Eye (tissue), 1 donor: ENCODE measurements at regions not wholly inside any gene's neighbourhood (a gene's known extent, or its start where the extent isn't known, plus 50 kb on each side); places are given as distances from the start of the nearest gene placed in this dataset.
"Not testable (repeated sequence)": the region's sequence is repeated elsewhere in the genome, so short reads cannot be mapped to it uniquely, and the experiment has no call there.

Experiments
- DNase-seq: peaks from one replicate; pipeline ENCODE4 v3.0.0-alpha.2; 2015

DNA sequence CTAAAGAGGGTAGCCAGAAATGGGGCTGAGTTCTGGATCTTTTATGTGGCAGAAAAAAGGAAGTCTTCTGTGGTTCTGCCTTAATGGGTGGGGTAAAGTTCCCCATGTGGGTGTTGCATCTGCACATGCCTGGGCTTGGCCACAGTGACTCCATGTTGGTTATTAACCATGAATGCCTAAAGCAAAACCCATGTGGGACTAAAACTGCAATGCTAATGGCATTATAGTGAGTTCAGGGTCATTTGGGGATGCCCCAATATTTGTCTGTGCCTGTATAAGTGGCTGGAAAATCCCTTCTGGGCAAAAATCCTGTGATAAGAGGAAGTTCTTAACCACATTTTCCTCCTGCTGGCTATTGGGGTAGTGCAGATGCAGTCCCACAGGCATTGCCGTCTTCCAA lies 857.4 kb downstream of the FAT4 start:
- DNase-seq = no peak

GRCh38 chr4:126174627-126175026 lies 859.9 kb downstream of the FAT4 start:
- DNase-seq = no peak

- DNase-seq = no peak
These were observed 865.9 kb downstream of the FAT4 start for GRCh38 chr4:126180642-126181041.

DNA sequence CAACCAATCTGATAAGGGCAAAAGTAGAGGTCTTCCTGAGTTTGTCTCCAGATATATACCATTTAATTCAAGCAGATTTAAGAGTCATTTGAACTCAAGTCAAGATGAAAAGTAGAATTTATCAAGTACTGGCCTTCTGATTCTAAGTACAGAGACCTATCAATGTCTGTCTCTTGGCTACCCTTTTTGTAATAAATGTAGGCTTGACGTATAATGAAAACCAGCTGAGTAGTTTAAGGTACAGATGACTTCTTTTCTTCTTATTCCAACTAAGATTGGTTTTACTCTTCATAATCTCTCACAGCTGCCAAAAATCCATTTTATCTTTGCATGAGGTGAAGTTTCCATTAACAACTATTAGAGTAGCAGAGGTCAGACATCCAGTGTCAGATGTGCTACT lies 867.6 kb downstream of the FAT4 start:
- peak; percentile 9 for DNase-seq

GRCh38 chr4:126182786-126183185 lies 868.0 kb downstream of the FAT4 start:
- DNase-seq = no peak

GRCh38 chr4:126183206-126183605 lies 868.5 kb downstream of the FAT4 start:
- no peak for DNase-seq

DNA sequence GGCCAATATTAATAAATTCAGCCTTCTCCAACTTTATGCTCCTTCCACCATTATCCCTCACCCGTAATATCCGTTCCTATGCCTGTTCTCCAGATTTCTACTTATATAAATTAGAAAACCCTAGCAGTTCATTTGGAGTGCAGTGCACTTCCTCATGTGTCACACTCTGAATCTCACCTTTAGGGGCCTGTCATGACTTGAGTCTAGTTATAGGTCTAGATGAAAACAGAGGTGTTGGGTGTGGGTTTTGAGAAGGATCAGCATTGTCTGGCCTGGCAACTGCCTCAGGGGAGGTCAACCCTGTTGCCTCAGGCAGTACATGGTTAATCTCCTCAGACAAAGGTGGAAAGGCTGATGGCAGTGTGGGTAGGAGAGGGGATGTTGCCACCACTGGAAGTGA lies 876.8 kb downstream of the FAT4 start:
- DNase-seq = no peak

DNA sequence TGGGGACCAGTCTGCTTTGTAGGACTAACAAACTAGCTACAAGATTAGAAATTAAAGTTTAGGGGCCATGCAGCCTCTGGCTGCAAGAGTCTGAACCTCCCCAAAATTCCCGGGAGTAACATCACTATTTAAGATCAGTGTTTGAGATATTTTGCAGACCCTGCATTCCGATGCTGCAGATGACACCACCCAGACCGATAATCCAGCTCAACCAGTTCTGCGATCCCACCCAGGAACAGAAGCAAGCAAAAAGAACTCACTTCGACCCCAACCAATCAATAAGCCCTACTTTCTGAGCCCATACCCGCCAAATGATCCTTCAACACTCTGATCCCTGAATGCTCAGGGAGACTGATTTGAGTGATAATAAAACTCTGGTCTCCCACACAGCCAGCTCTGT lies 877.8 kb downstream of the FAT4 start:
- no peak for DNase-seq

DNA sequence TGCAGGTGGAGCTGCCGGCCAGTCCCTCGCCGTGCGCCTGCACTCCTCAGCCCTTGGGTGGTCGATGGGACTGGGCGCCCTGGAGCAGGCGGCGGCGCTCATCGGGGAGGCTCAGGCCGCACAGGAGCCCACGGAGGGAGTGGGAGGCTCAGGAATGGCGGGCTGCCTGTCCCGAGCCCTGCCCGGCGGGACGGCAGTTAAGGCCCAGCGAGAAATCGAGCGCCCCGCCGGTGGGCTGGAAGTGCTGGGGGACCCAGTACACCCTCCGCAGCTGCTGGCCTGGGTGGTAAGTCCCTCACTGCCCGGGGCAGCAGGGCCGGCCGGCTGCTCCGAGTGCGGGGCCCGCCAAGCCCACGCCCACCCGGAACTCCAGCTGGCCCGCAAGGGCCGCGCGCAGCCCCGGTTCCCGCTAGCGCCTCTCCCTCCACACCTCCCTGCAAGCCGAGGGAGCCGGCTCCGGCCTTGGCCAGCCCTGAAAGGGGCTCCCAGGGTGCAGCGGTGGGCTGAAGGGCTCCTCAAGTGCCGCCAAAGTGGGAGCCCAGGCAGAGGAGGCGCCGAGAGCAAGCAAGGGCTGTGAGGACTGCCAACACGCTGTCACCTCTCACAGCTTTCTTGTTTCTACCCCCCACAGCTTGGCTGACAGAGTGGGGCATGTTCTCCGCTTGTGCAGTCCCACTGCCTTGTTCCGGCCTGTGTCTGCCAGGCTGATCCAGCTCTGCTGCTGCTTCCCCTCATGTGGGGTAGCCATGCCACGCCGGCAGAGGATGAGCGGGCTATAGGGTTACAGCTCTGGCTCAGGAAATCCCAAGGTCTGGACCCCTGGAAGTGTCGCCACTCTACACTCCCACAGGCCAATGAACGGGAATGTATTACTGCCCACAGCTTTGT lies 886.7 kb downstream of the FAT4 start:
- not testable (repeated sequence) for DNase-seq

- no peak for DNase-seq
These were observed 887.5 kb downstream of the FAT4 start for GRCh38 chr4:126202226-126202625.

DNA sequence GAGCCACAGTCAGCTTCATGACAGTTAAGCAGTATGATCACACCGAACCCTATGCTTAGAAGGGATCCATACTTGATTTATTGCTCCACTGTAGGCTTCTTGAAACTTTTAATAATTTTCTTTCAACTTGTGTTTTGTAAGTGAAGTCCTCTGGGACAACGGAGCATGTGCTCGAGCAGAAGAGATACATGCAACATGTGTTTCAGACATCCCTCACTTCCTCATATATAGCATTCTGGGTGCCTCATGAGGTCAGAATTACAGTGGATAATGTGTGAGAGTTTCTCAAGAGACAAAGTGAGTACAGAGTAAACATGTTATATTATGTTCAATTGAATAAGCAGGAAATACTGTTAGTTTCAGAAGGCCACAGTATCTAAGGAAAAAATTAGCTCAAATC lies 893.2 kb downstream of the FAT4 start:
- no peak for DNase-seq

DNA sequence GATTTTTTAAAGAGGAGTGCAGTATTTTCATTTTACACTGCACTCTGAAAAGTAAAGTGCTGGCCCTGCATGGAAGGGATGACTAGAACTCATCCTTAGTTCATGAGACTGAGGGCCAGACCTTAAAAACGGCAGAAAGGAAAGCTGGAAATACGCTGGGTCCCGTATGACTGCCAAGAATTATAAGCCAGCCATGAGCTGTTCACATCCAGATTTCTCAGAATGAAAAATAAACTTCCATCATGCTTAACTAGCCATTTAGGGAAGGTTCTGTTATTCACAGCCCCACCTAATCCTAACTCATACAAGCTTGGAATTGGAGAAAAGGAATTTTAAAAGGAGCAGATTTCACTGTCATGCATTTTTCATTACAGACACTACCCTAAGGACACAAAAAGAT lies 894.4 kb downstream of the FAT4 start:
- DNase-seq = no peak

DNA sequence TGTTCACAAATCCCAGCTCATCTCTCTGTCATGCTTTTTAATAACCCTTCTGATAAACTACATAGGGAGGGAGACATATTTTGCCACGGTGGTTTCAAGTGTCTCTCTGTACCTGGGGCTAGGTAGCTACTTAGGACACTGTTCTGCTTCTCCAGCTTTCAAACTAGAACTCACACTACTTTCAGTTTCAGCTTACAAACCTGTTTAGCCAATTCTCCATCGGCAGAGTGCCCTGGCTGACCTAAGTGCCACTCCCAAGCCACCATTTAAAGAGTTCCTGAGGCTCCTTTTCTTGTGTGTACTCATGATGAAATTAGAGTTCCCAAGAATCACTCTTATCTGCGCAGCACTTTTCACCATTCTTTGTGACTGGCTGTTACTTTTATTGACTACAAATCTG lies 899.2 kb downstream of the FAT4 start:
- DNase-seq = no peak

DNA sequence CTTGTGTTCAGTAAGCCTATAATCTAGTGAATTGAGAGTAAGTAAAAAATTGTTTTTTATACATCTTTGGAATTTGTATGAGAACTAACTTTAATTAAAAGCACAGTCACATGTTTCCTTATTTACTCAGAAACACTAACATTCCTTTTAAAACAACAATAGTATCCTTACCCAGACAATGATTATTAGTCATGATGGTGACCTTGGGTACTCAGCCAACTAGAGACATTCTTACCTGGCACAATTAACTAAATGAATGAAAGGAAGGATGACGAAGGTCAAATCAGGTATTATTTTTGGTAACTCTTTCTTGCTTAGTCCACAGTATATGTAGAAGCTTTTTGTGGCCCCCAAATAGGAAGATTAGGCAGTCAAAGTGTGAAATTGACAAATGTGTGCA lies 901.0 kb downstream of the FAT4 start:
- DNase-seq = no peak

- no peak for DNase-seq
These were observed 901.9 kb downstream of the FAT4 start for GRCh38 chr4:126216611-126217010.

- no peak for DNase-seq
These were observed 906.5 kb downstream of the FAT4 start for GRCh38 chr4:126221282-126221681.

DNA sequence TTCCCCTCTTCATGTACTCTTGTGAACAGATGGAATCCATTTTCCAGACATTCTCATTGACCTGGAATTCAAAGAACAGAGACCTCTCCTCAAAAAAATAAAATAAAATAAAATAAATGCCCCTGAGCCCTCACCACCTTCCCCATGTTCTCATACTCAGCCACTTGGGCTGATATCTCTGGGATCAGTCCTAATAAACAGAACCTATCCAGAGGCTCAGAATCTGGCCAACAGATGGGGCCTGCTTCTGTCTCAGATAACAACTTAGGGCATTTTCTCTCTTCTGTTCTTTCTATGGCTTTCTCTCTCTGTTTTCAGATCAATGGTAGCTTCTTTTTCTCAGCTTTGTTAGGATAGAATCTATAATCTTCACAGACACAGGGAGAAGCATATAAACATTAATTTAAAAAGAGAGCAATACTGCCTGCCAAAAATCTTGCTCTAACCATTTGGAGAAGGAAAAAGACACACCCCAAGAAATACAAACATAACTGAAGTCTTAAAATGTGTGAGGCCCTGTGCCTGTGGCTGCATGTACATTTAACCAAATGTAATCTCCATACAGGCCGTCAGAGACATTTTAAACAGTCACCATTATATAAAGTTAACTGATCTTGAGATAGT lies 907.1 kb downstream of the FAT4 start:
- no peak for DNase-seq

DNA sequence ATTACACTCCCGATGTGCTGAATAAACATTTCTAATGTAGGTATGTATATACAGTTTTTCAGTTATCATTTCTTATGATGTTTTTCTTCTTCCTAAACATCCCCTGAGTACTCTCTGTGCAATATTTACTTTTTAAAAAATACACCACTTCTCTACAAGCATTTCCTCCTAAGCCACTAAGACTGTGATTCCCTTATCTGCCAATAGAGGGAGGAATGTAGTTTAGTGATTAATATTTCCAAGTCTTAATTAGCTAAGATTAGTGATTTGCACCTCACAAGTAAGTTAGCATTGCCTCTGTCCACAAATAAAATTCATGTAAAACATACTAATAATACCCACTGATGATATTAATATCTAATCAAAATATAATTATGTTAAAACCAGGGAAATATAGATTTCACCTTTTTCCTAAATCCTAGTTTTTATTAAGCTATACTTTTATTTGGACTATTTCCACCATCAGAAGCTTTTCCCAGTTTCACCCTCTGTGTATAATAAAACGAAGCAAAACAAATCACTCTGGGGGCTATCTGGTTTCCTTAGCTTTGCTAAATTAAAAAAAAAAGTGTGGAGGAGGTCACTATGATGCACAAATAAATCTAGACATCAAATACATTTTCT lies 909.1 kb downstream of the FAT4 start:
- DNase-seq = no peak

- DNase-seq = no peak
These were observed 912.7 kb downstream of the FAT4 start for GRCh38 chr4:126227428-126227827.

- no peak for DNase-seq
These were observed 915.5 kb downstream of the FAT4 start for GRCh38 chr4:126230269-126230668.

GRCh38 chr4:126233483-126233882 lies 918.7 kb downstream of the FAT4 start:
- DNase-seq = no peak

DNA sequence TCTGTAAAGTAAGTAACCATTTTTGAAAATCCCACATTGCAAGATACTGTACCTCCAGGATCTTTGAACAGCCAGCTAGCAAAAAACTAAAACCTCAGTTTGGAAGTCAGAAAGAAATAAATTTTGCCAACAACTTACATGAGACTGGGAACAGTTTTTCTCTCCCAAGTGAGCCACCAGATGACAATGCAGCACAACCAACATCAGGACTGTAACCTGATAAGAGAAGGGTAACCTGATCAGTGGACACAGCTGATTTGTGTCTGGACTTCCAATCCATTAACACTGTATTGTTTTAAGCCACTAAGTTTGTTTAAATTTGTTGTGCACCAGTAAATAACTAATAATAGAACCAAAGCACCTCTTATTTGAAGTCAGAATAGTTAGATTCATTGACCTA lies 923.3 kb downstream of the FAT4 start:
- DNase-seq = no peak

GRCh38 chr4:126241634-126242033 lies 926.9 kb downstream of the FAT4 start:
- no peak for DNase-seq
